Fibroblast of skin of left quadriceps (primary cell): ENCODE measurements at regions not wholly inside any gene's neighbourhood (a gene's known extent, or its start where the extent isn't known, plus 50 kb on each side); places are given as distances from the start of the nearest gene placed in this dataset.
A peak's percentile ranks its signal among the peaks of the same experiment; 100 is the strongest.
"Not testable (repeated sequence)": the region's sequence is repeated elsewhere in the genome, so short reads cannot be mapped to it uniquely, and the experiment has no call there.

Source experiments
- DNase-seq, 2 experiments: peaks; one replicate each; pipeline ENCODE4 v3.0.0-alpha.2; 2013; ENCODE audit warnings: low read depth in 2 of 2

DNA sequence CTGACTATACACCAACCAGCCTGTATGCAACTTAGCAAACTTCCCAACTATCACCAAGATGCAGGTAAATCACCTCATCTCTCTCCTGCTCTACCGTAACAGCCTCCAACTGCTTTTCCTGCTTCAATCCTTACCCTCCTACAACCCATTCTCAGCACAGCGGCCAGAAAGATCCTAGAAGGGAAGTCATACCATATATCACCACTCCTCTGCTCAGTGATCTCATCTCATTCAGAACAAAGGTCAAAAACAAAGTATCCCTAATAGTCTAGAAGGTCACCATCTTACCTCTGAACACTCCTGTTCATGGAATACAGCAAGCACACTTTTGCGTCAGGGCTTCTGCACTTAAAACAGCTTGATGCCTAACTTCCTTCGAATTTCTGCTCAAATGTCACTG, 62.2 kb upstream of the RNF38 start:
- DNase-seq: no peak

DNA sequence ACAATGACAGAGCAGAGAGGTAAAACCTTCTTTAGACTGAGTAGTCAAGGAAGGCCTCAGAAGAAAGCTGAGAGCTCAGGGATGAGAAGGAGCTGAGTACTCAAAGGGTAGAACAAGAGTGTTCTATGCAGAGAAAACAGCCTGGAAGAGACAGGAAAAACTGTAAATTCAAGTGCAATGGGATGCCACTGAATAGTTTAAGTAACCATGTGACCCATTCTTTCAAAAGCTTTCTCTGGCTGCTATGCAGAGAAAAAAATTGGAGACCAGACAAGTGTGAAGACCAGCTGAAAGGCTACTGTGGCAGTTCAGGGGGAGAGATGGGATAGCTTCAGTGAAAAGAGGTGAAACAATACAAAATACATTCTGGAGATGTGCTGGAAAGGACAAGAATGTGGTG, 61.3 kb upstream of the RNF38 start:
- DNase-seq: no peak

DNA sequence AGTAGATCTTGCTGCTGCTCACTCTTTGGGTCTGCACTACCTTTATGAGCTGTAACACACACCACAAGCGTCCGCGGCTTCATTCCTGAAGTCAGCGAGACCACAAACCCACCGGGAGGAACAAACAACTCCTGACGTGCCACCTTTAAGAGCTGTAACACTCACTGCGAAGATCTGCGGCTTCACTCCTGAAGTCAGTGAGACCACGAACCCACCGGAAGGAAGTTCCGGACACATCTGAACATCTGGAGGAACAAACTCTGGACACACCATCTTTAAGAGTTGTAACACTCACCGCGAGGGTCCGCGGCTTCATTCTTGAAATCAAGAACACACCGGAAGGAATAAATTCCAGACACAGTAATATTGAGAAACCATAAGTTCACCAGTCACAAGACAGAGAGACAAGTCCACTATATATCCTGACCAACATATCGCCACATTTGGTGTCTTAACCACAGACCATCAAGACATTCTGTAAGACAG, 58.4 kb upstream of the RNF38 start:
- not testable (repeated sequence) for DNase-seq

DNA sequence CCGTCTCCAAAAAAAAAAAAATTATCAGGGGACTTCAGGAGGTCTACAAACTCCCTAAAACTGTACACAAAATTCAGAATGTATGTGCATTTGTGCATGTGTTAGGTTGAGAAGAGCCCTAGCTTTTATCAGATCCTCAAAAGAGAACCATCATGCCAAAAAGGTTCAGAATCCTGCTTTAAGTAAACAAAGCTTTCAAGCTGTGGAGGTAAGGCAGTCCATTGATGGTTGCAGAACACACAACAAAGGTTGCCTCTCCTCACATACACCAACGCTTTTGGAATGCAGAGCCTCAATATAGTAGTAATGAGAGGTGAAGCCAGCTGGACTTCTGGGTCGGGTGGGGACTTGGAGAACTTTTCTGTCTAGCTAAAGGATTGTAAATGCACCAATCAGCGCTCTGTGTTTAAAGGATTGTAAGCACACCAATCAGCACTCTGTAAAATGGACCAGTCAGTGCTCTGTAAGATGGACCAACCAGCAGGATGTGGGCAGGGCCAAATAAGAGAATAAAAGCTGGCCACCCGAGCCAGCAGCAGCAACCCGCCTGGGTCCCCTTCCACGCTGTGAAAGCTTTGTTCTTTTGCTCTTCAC, 57.9 kb upstream of the RNF38 start:
- DNase-seq: no peak

DNA sequence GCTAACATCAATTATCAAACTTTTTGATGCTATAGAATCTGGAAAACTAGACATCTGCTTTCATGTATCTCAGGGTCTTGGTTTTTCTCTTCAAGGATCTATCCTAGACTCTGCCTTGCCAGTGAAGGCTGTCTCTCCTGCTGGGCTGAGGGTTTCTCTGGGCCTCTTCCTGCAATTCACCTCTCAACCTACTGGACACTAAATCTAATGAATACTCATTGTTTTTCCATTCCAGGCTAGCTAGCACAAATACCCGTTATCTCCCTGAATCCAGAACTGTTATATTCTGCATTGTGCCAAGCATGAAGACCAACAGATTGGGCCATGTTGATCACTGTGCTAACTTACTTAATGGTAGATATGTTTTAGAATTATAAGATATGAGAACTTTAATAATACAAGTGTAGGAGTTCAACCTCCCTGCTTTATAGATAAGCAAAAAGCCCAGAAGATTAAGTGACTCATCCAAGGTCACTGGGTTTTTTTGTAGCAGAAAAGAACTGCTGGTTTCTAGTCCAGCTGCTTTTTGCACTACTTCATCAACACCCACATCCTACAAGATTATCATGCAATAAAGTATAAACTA, 56.5 kb upstream of the RNF38 start:
- no peak for DNase-seq

DNA sequence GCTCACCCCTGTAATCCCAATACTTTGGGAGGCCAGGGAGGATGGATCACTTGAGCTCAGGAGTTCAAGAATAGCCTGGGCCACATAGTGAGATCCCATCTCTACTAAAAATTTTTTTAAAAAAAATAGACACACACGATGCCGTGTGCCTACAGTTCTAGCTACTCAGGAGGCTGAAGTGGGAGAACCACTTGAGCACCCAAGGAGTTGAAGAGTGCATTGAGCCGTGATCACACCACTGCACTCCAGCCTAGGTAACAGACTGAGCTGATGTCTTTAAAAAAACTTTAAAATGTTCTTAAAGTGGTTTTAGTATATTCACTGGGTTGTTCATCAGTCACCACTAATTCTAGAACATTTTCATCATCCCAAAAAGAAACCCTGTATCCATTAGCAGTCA, 51.9 kb upstream of the RNF38 start:
- no peak for DNase-seq

DNA sequence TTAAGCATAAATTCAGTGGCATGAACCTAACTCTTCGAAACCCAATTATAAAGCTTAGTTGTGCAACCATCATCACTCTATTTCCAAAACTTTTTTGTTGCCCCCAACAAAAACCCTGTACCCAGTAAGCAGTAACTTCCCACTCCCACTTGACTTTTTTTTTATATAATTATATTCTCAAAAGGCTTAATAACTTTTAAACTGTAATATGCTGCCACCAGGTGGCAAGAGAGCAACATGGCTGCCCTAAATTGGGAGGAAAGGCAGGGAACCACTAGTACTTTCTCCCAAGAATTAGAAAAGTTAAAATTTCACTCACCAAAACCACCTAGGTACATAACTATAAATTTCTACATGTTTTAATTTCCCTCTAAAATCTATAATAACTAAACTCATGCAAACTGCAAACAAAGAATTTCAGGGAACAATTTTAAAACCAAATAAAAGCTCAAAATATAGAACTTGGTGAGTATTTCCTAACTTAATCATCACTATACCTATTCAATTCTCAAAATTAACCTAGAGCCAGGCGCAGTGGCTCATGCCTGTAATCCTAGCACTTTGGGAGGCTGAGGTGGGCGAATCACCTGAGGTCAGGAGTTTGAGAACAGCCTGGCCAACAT, 50.2 kb upstream of the RNF38 start:
- peak; percentile 14 to 24 for DNase-seq
